Loucy (cell line): ENCODE measurements at regions not wholly inside any gene's neighbourhood (a gene's known extent, or its start where the extent isn't known, plus 50 kb on each side); places are given as distances from the start of the nearest gene placed in this dataset.

Source experiments
- H2AFZ ChIP-seq: fragments of 200-600 bp; sonication (generic); 2 replicates; pipeline ENCODE4 v1.6.0; 2016; ENCODE audit warnings: antibody characterized with exemption, mild to moderate bottlenecking, low read length, moderate library complexity
- H3F3A ChIP-seq: fragments of 200-600 bp; 2 replicates; pipeline ENCODE4 v1.6.0; 2016; ENCODE audit warnings: antibody characterized with exemption, low read depth, mild to moderate bottlenecking
- H3K27me3 ChIP-seq: fragments of 200-600 bp; sonication (generic); 2 replicates; pipeline ENCODE4 v1.6.1; 2014; ENCODE audit warnings: low read length, mild to moderate bottlenecking; ENCODE audit not compliant: insufficient read depth, poor library complexity, severe bottlenecking
- H3K36me3 ChIP-seq: fragments of 200-600 bp; sonication (generic); 2 replicates; pipeline ENCODE4 v1.6.1; 2016; ENCODE audit warnings: low read length; ENCODE audit not compliant: insufficient read depth
- H3K4me1 ChIP-seq: fragments of 200-600 bp; sonication (generic); 2 replicates; pipeline ENCODE4 v1.5.1; 2014; ENCODE audit warnings: low read length, mild to moderate bottlenecking; ENCODE audit not compliant: insufficient read depth, poor library complexity, severe bottlenecking
- H3K4me2 ChIP-seq: fragments of 200-600 bp; sonication (generic); 2 replicates; pipeline ENCODE4 v1.6.0; 2014; ENCODE audit warnings: antibody characterized with exemption, low read length, low read depth, mild to moderate bottlenecking; ENCODE audit not compliant: poor library complexity, severe bottlenecking
- H3K4me3 ChIP-seq: fragments of 200-600 bp; sonication (generic); 2 replicates; pipeline ENCODE4 v1.5.1; 2014; ENCODE audit warnings: low read length, mild to moderate bottlenecking, mixed read lengths; ENCODE audit not compliant: poor library complexity, severe bottlenecking
- H3K79me2 ChIP-seq: fragments of 200-600 bp; sonication (generic); 2 replicates; pipeline ENCODE4 v1.6.1; 2014; ENCODE audit warnings: low read length; ENCODE audit not compliant: insufficient read depth
- H3K9ac ChIP-seq: fragments of 200-600 bp; sonication (generic); 2 replicates; pipeline ENCODE4 v1.6.0; 2014; ENCODE audit warnings: mild to moderate bottlenecking, low read depth, low read length, moderate library complexity; ENCODE audit not compliant: poor library complexity, severe bottlenecking
- H3K9me2 ChIP-seq: fragments of 200-600 bp; sonication (generic); replicated peaks from 2 replicates; pipeline ENCODE4 v1.6.1; 2016; ENCODE audit warnings: low read depth, low read length, mixed read lengths
- H3K9me3 ChIP-seq: fragments of 200-600 bp; sonication (generic); 2 replicates; pipeline ENCODE4 v1.6.1; 2014; ENCODE audit warnings: mild to moderate bottlenecking, antibody characterized with exemption, low read length, low read depth; ENCODE audit not compliant: insufficient read depth
- H4K20me1 ChIP-seq: fragments of 200-600 bp; sonication (generic); 2 replicates; pipeline ENCODE4 v1.6.0; 2014; ENCODE audit warnings: antibody characterized with exemption, low read length, mild to moderate bottlenecking; ENCODE audit not compliant: insufficient read depth, poor library complexity, severe bottlenecking
- EZH2phosphoT487 ChIP-seq: fragments of 200-600 bp; IDR thresholded peaks from 2 replicates; pipeline ENCODE4 v1.6.1; 2018; ENCODE audit warnings: antibody characterized with exemption, mild to moderate bottlenecking, moderate library complexity, borderline replicate concordance
- TF ChIP-seq, protein P1 (sequence below): fragments of 200-600 bp; sonication (generic); conservative IDR thresholded peaks from 2 replicates; pipeline ENCODE4 v1.5.1; 2014; ENCODE audit warnings: mild to moderate bottlenecking, antibody characterized with exemption, low read length

- Histone ChIP-seq H3K4me3 (no peak overlapping the region), H3K27me3 (no peaks in the 10 kb centered on the region), H2AFZ (no peak overlapping the region), H3K9me3 (no peaks in the 10 kb centered on the region), H4K20me1 (no peaks in the 10 kb centered on the region), H3K9ac (no peak overlapping the region), H3K9me2 (no peaks in the 10 kb centered on the region), H3F3A (no peaks in the 10 kb centered on the region), H3K4me2 (no peak overlapping the region), H3K36me3 (no peaks in the 10 kb centered on the region), H3K4me1 (no peaks in the 10 kb centered on the region), H3K79me2 (no peaks in the 10 kb centered on the region)
- TF ChIP-seq EZH2phosphoT487 = no peak
- TF ChIP-seq, protein P1, sequence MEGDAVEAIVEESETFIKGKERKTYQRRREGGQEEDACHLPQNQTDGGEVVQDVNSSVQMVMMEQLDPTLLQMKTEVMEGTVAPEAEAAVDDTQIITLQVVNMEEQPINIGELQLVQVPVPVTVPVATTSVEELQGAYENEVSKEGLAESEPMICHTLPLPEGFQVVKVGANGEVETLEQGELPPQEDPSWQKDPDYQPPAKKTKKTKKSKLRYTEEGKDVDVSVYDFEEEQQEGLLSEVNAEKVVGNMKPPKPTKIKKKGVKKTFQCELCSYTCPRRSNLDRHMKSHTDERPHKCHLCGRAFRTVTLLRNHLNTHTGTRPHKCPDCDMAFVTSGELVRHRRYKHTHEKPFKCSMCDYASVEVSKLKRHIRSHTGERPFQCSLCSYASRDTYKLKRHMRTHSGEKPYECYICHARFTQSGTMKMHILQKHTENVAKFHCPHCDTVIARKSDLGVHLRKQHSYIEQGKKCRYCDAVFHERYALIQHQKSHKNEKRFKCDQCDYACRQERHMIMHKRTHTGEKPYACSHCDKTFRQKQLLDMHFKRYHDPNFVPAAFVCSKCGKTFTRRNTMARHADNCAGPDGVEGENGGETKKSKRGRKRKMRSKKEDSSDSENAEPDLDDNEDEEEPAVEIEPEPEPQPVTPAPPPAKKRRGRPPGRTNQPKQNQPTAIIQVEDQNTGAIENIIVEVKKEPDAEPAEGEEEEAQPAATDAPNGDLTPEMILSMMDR = no peak
Observed at GRCh38 chrX:121504153-121504552, 456.7 kb downstream of the GLUD2 start.

DNA sequence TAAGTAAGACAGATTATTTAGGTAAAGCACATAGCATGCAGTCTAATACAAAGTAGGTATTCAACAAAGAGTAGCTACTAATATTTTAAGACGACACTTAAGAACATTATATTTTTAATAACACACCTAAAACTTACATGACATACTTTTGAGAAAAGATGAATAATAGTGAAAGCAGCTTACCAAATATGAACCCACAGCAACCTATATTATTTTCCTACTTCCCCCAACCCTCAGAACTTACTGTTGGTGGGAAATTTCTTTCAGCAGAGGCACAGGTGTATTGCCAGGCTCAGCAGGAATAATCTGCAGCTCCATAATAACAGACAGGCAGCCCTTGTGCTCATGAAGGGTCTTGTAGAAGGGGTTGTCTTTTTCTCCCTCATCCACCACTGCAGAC lies 498.9 kb downstream of the GLUD2 start:
- Histone ChIP-seq H3K4me2 (no peak overlapping the region), H3F3A (no peaks in the 10 kb centered on the region), H3K36me3 (no peaks in the 10 kb centered on the region), H3K4me3 (no peak overlapping the region), H3K27me3 (no peaks in the 10 kb centered on the region), H4K20me1 (no peaks in the 10 kb centered on the region), H3K9me2 (no peaks in the 10 kb centered on the region), H3K9ac (no peak overlapping the region), H3K4me1 (no peaks in the 10 kb centered on the region), H2AFZ (no peak overlapping the region), H3K9me3 (no peaks in the 10 kb centered on the region), H3K79me2 (no peaks in the 10 kb centered on the region)
- TF ChIP-seq, protein P1 = no peak
- no peak for TF ChIP-seq EZH2phosphoT487

GRCh38 chrX:121558886-121559285 lies 511.5 kb downstream of the GLUD2 start:
- Histone ChIP-seq H4K20me1 (no peaks in the 10 kb centered on the region), H3K9ac (no peak overlapping the region), H3K9me2 (no peaks in the 10 kb centered on the region), H3F3A (no peaks in the 10 kb centered on the region), H3K4me1 (no peaks in the 10 kb centered on the region), H2AFZ (no peak overlapping the region), H3K79me2 (no peaks in the 10 kb centered on the region), H3K36me3 (no peaks in the 10 kb centered on the region), H3K4me2 (no peak overlapping the region), H3K27me3 (no peaks in the 10 kb centered on the region), H3K4me3 (no peak overlapping the region), H3K9me3 (no peaks in the 10 kb centered on the region)
- TF ChIP-seq EZH2phosphoT487 = no peak
- TF ChIP-seq, protein P1 = no peak
